ENCODE measurements at regions not wholly inside any gene's neighbourhood (a gene's known extent, or its start where the extent isn't known, plus 50 kb on each side); places are given as distances from the start of the nearest gene placed in this dataset.
A peak's percentile ranks its signal among the peaks of the same experiment; 100 is the strongest.
"Not testable (repeated sequence)": the region's sequence is repeated elsewhere in the genome, so short reads cannot be mapped to it uniquely, and the experiment has no call there.

DNA sequence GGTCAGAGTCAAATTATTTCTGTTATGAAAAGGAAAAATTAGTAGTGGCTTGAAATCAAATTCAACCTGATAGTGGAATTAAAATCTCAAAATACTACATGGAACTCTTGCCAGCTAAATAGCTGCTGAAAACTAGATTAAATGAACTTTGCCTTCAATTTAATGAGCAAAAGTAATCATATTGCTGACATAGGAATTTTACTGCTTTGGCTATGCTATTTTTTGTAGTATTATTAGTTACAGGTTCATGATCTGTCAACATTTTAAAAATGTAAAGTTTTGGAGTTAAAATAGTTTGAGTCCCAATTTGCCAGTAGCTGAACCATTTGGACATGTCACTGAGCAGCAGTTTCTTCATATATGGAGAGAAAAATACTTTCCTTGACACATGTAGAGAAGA lies 81.4 kb downstream of the RERGL start:
- DNase-seq: no peak

GRCh38 chr12:17999174-17999801 lies 90.7 kb downstream of the RERGL start:
- no peak for DNase-seq

GRCh38 chr12:17992002-17992656 lies 97.9 kb downstream of the RERGL start:
- DNase-seq: peak in 10 of 51 donors; percentile 1 to 58 (median 14)

DNA sequence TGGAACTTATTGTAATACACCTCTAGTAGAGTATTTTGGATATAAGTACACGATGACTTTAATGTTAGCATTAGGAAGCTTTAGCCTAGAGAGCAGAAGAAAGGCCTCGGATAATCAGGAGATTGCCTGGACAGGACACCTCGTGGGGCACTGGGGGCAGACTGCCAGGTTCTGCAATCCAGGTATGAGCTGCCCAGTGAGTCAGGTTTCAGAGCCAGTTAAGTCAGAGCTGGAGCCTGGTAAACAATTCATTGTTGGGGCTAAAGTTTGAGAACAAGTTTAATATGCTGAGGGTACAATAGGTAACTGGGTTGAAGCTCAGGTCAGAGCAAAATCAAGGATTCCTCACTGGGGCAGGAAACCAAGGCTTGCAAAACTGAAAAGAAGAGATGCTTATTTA lies 107.4 kb downstream of the RERGL start:
- DNase-seq: no peak

DNA sequence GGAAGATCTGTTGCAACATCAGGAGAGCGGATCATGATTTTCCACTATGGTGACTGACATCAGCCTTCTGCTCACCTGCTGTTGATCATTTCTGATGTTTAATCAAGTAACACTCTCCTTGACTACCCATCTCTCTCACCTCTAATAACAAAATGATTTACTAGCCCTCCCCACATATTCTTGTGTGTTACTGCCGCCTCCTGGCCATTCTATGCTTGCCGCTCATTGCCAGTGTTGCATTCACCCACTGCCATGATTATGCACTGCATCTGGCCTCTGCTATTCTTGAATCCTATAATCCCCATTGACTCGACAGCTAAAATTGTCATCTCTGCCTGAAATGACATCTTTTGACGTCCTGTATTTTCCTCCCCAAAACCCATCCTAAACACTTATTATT lies 113.8 kb downstream of the RERGL start:
- DNase-seq: no peak

DNA sequence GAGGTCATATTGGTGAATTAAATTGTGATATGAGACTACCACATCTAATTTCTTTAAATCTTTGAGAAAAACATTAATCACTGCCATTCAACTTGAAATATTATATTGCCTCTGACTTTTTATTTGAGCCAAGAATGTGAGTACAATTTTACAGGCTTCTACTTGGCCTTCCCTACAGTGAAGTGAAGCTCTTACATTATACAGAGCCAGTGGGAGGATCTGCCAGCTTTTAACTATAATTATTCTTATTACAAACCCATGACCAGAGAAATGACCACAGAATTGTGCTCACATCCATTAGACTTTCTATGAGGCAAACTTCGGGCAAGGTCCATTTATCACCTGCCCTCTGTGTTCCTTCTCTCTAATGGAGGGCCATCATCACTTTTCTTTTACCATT lies 114.2 kb downstream of the RERGL start:
- DNase-seq: no peak

DNA sequence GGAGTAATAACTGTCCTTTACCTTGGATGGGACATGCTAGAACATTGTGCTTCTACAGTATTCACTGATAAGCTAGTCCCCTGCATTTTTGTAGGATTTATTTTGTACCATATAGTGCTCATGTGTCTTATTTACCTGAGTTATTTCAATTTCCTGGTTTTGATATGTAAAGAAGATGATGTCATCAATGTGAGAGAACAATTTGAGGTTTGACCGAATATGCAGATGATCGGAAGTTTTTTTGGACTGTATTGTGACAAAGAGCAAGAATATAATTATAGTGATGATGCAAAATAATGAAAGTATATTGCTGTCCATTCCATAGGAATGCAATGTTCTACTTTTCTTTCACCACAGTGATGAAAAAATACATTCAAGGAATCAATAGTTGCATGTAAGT lies 114.8 kb downstream of the RERGL start:
- no peak for DNase-seq

- no peak for DNase-seq
These were observed 118.1 kb downstream of the RERGL start for GRCh38 chr12:17971850-17972249.

DNA sequence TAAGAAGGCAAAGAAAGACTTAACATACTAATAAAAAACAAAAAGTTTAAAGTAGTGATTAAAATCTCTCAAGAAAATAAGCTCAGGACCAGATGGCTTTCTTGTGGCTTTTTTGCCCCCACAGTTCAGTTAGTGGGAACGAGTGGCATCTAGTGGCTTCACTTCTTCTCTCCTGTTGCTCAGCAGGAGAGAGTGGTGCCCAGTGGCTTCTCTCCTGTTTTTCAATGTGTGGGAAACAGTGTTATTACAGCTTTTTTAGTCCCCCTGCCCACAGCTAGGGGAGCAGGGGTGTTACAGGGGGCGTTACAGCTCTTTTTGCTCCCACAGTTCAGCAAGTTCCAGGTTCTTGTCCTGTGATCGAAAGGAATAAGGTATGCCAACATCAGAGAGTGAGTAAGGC lies 135.2 kb downstream of the RERGL start:
- no peak for DNase-seq

DNA sequence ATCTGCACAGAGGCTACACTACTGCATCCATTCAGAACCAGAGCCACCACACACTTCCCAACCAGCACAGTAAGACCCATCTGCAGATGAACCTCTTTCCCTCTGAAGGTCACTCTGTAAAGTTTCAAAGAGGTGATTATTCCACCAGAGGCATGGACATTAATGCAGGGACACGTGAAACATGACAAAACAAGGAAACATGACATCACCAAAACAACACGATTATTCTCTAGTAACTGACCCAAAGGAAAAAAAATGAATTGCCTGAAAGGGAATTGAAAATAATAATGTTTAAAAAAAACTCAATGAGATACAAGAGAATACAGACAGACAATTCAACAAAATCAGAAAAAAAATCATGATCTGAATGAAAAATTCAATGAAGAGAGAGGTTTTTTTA lies 139.1 kb downstream of the RERGL start:
- DNase-seq: no peak

GRCh38 chr12:17949558-17950141 lies 140.3 kb downstream of the RERGL start:
- DNase-seq: no peak

DNA sequence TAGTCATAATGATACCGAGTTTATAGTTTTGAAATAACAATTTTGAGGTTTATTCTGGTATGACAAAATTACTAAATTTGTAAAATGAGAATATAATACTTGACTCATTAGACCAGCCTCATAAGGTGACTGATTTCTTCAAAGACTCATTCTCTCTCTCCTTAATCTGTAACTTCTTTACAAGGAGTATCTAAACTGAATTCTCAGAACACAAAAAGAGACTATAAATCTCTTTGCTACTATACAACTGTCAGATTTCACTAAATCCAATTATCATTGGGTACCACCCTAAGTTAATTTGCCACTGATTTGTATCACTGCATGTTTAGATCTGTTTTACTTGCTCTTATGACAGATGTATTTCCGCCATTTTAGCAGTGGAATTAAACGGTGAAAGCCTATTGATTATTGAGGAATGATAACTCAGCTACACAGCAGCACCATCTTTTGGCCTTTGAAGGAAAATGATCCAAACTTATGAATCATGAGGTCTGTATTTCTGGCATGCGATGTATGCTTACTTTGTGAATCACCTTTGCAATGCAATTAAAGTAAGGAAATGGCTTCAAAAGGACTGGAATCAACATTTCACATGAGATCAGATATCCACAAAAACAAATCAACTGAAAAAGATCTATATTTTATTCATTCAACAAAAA lies 161.2 kb downstream of the RERGL start:
- peak in 1 of 51 donors; percentile 31 for DNase-seq

DNA sequence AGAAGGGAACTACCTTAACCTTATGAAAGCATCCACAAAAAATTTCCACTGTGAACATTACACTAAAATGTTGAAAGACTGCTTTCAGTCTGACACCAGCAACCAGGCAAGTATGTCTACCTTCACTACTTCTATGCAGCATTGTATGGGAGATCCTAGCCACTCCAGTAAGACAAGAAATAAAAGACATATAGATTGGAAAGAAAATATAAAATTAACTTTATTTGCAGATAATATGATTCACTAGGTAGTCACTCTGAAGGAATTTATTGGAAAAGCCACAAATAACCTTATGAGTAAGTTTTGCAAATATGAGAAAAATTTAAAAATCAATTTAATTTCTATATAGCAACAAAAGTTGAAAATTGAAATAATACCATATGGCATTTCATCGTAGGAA lies 172.0 kb downstream of the RERGL start:
- no peak for DNase-seq

DNA sequence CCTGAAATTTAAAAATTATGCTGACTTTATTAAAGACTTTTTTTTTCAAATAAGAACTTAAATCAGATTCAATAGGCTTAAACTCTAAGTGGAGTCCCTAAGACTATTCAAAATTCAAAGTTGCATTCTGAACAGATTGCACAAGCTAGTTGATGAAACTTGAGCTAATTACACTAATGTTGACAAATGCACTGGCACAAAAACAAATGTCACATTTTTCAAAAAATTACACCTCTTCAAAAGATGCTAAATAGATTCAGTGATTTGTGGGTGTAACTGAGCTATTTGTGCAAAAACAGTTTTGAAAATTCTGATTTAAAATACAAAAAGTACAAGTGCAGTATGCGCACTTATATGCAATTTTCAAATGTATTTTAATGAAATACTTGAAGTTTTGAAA lies 205.4 kb downstream of the RERGL start:
- DNase-seq: no peak

DNA sequence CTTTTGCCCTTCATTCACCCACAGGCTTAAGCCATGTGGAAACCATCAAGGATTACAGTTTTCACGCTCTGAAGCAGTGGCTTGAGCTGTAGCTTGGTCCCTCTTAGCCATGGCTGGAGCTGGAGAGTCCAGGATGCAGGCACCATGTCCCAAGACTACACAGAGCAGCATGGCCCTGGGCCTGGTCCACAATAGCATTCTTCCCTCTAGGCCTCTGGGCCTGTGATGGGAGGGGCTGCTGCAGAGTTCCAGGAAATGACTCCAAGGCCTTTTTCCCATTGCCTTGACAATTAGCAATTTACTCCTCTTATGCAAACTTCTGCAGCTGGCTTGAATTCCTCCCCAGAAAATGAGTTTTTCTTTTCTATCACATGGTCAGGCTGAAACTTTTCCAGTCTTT lies 211.3 kb downstream of the RERGL start:
- DNase-seq: no peak

DNA sequence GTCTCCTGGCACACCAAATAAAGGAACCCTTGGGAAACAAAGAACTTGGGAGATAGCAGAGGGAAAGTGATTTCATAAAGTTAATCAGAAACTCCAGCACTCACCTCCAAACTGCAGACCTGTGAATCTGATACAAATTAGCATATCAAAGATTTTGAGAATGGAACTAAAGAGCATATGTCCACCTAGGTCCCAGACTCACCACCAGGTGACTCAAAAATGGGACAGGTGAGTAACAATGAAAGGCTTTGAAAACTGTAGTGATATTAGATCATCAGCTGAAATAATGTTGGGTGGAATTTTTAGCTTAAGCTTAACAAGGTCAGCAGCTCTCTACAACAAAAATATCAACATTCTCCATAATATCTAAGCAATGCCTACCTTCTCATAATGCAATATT lies 214.8 kb downstream of the RERGL start:
- no peak for DNase-seq

GRCh38 chr12:17866802-17867201 lies 223.2 kb downstream of the RERGL start:
- no peak for DNase-seq

DNA sequence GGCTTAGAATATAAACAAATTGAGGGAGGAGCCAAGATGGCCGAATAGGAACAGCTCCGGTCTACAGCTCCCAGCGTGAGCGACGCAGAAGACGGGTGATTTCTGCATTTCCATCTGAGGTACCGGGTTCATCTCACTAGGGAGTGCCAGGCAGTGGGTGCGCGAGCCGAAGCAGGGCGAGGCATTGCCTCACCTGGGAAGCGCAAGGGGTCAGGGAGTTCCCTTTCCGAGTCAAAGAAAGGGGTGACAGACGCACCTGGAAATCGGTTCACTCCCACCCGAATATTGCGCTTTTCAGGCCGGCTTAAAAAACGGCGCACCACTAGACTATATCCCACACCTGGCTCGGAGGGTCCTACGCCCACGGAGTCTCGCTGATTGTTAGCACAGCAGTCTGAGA lies 234.4 kb downstream of the RERGL start:
- DNase-seq: not testable (repeated sequence)

DNA sequence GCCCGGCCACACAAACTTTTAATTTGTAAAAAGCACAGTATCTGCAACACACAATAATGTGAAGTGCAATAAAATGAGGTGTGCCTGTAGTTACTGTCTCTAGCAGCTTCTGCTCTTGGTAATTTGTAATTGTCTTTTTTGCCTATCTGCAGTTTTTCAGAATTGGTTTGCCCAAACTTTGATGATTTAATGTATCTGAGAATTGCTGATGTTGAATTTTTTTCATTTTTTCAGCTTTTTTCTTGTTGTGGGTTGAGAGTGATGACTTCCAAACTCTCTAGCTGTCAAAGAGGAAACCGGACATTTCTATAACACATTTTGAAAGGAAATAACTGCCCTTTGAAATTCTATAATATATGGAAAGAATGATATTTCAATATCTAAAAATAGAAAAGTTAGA lies 236.9 kb downstream of the RERGL start:
- DNase-seq: no peak

- DNase-seq: no peak
These were observed 248.5 kb downstream of the RERGL start for GRCh38 chr12:17841496-17841895.

- no peak for DNase-seq
These were observed 260.2 kb downstream of the RERGL start for GRCh38 chr12:17829813-17830212.

GRCh38 chr12:17818931-17819330 lies 271.1 kb downstream of the RERGL start:
- DNase-seq: no peak

DNA sequence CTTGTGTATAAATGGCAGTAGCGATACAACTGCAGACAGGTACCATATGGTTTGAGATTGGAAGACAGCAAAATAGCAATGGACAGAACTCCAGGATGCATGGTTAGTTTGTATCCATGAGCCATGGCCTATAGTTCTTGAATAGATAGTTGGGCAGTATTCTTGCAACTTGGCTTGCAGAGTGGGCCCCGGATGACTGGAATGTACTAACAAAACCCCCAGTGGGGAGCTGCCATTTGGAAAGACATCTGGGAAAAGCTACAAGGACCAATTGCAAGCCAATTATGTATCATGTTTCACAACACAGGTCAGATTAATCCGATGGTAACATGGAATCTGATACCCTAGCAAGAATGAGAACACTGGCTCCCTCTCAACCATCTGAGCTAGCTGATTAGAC lies 279.6 kb downstream of the RERGL start:
- no peak for DNase-seq
